ENCODE measurements at regions not wholly inside any gene's neighbourhood (a gene's known extent, or its start where the extent isn't known, plus 50 kb on each side); places are given as distances from the start of the nearest gene placed in this dataset.

DNA sequence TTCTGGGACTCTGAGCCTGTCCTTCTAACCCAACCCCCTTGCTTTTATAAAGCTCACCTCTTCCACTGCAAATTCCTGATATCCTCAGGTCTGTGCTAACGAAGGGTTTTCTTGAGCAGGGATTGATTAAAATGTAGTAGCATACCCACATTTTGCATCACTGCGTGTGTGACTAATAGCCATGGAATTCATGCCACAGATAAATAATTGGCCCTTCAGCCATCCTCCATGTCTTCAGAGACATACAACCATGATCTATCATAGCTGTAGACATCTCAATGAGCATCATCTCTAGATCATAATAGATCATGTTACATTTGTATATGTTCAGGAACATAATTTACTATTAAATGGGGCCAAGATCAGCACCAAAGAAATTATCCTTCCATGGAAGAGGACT lies 990.3 kb downstream of the KCNMA1 start:
- Mint-ChIP-seq H3K27ac (no peak overlapping the region), H3K27me3 (ENCODE audit: low read depth) (no peaks in the 10 kb centered on the region), H3K4me1 (ENCODE audit: low read depth) (no peaks in the 10 kb centered on the region), H3K36me3 (ENCODE audit: low read depth) (no peaks in the 10 kb centered on the region), H3K4me3 (no peak overlapping the region), H3K9me3 (ENCODE audit: insufficient read depth) (no peaks in the 10 kb centered on the region)
- CTCF ChIA-PET: no interaction called here
- ATAC-seq (no peak), DNase-seq (no peak)
- POLR2A ChIA-PET: no interaction called here

DNA sequence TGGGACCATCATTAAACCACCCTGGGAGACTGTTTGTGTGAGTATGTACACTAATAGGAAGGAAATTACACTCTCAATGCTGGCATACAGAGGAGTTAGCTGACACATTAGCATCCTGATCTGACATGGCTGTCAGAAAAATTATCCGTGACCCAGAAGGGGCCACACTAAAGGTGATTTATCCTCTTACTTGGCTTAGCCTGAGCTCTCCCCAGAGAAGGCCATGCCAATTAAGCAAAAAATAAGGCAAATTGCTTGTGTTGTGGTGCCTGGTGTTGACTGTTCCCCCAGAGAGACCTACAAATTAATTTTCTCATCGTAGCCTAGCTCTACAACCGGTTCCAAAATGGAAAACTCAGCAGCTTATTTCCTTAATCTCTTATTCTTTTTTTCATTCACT lies 992.3 kb downstream of the KCNMA1 start:
- Mint-ChIP-seq H3K27ac (no peak overlapping the region), H3K9me3 (ENCODE audit: insufficient read depth) (no peaks in the 10 kb centered on the region), H3K4me1 (ENCODE audit: low read depth) (no peaks in the 10 kb centered on the region), H3K4me3 (no peak overlapping the region), H3K36me3 (ENCODE audit: low read depth) (no peaks in the 10 kb centered on the region), H3K27me3 (ENCODE audit: low read depth) (no peaks in the 10 kb centered on the region)
- DNase-seq (no peak), ATAC-seq (no peak)
- CTCF ChIA-PET: no interaction called here
- POLR2A ChIA-PET: no interaction called here

DNA sequence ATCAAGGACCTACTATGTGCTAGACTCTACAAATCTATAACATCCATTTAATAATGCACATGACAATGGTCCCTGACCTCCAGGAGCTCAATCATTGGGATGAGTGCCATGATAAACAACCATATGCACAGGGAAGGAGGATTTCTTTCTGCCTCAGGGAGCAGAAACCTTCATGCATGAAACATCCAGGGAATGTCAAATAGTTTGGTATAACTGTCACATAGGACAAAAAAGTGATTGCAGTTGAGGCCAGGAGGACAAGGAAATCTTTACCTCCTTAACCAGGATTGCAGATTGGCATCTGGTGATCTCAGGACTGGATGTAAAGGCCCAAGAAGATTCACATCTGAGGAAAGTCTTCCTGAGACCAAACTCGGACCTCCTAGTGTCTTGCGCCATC lies 993.1 kb downstream of the KCNMA1 start:
- H3K9me3 Mint-ChIP-seq (ENCODE audit: insufficient read depth): no peaks in the 10 kb centered on the region
- ATAC-seq: no peak
- H3K27ac Mint-ChIP-seq: no peak overlapping the region
- DNase-seq: no peak
- no peak overlapping the region for H3K4me3 Mint-ChIP-seq
- no peaks in the 10 kb centered on the region for H3K36me3 Mint-ChIP-seq (ENCODE audit: low read depth)
- ChIA-PET POLR2A (no interaction called here), CTCF (no interaction called here)
- no peaks in the 10 kb centered on the region for H3K27me3 Mint-ChIP-seq (ENCODE audit: low read depth)
- no peaks in the 10 kb centered on the region for H3K4me1 Mint-ChIP-seq (ENCODE audit: low read depth)

DNA sequence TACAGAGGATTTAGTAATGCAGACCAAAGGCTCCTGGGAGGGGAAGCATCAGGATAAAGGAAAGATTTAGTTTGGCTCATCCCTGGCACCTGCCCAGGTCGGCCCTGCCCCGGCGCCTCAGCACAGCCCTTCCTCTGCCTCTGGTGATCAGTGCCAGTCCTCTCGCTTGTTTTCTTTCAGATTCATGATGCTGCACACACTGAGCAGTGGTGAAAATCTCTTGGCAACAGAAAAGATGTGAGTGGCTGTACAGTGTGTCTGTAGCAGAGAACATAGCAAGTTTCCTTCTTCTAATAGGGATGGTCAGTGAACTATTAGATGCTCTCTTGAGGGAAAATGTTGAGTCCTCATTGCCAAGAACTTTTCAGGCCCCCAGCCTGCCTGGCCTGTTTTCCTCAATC lies 994.1 kb downstream of the KCNMA1 start:
- H3K4me1 Mint-ChIP-seq (ENCODE audit: low read depth): no peaks in the 10 kb centered on the region
- H3K4me3 Mint-ChIP-seq: no peak overlapping the region
- H3K27me3 Mint-ChIP-seq (ENCODE audit: low read depth): no peaks in the 10 kb centered on the region
- ChIA-PET CTCF (no interaction called here), POLR2A (no interaction called here)
- no peak for DNase-seq
- no peaks in the 10 kb centered on the region for H3K36me3 Mint-ChIP-seq (ENCODE audit: low read depth)
- ATAC-seq: no peak
- H3K27ac Mint-ChIP-seq: no peak overlapping the region
- no peaks in the 10 kb centered on the region for H3K9me3 Mint-ChIP-seq (ENCODE audit: insufficient read depth)

DNA sequence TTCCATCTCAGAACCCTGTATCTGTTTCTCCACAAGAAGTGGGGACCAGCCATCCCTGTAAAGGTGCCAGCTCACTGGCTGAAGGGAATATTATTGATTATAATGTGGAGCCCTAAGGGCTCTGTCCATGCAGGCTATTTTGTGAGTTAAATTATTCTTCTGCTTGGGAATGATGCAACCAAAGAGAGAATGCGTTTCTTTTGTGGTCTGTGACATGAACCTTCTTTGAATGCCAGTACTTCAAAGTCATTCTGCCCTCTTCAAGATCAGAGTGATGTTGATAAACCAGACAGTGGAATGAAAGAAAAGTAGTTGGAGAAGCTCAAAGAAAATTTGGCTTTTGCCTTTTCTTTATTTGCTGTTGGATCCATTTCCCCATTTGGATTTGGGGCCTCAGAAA lies 995.2 kb downstream of the KCNMA1 start:
- Mint-ChIP-seq H3K27ac (no peak overlapping the region), H3K4me1 (ENCODE audit: low read depth) (no peaks in the 10 kb centered on the region), H3K4me3 (no peak overlapping the region), H3K27me3 (ENCODE audit: low read depth) (no peaks in the 10 kb centered on the region), H3K9me3 (ENCODE audit: insufficient read depth) (no peaks in the 10 kb centered on the region), H3K36me3 (ENCODE audit: low read depth) (no peaks in the 10 kb centered on the region)
- POLR2A ChIA-PET: no interaction called here
- no peak for DNase-seq
- ATAC-seq: no peak
- CTCF ChIA-PET: no interaction called here

DNA sequence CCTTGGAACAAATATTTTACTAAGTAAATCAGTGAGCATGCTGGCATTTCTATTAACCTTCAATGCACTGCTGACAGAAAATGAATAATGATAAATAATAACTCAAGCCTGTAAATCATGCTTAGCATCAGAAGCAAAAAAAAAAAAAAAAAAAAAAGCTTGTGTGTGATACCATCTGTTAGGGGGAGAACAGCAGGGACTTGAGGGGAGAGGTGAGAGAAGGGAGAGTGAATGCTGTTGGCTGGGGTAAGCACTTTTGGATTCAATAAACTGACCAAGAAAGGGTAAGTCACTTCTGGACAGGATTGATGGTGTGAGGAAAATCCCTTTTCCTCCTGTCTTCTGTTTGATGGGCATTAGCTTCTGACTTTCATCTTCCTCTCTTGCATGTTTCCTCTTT lies 996.4 kb downstream of the KCNMA1 start:
- Mint-ChIP-seq H3K27ac (no peak overlapping the region), H3K9me3 (ENCODE audit: insufficient read depth) (no peaks in the 10 kb centered on the region), H3K27me3 (ENCODE audit: low read depth) (no peaks in the 10 kb centered on the region), H3K36me3 (ENCODE audit: low read depth) (no peaks in the 10 kb centered on the region), H3K4me1 (ENCODE audit: low read depth) (no peaks in the 10 kb centered on the region), H3K4me3 (no peak overlapping the region)
- ATAC-seq (no peak), DNase-seq (no peak)
- POLR2A ChIA-PET: no interaction called here
- CTCF ChIA-PET: no interaction called here

DNA sequence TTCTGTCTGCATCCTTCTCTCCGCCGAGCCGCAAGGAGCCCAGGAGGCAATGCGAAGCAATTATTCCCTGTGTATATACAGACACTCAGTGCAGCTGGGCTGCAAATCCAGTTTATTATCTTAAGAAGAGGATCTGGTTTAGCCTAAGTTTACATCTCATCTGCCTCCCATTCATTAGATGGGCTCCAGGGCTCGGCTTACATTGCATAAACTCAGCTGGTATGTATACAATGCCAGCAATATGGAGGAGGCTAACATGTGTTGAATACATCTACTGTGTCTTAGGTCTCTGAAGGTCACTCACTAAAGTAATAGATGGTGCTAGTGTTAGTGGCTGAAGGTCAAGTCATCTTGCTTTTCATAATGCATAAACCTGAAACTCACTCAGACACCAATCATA lies 996.8 kb downstream of the KCNMA1 start:
- no peak for ATAC-seq
- ChIA-PET CTCF (no interaction called here), POLR2A (no interaction called here)
- no peak for DNase-seq
- Mint-ChIP-seq H3K4me3 (no peak overlapping the region), H3K27me3 (ENCODE audit: low read depth) (no peaks in the 10 kb centered on the region), H3K9me3 (ENCODE audit: insufficient read depth) (no peaks in the 10 kb centered on the region), H3K36me3 (ENCODE audit: low read depth) (no peaks in the 10 kb centered on the region), H3K27ac (no peak overlapping the region), H3K4me1 (ENCODE audit: low read depth) (no peaks in the 10 kb centered on the region)

DNA sequence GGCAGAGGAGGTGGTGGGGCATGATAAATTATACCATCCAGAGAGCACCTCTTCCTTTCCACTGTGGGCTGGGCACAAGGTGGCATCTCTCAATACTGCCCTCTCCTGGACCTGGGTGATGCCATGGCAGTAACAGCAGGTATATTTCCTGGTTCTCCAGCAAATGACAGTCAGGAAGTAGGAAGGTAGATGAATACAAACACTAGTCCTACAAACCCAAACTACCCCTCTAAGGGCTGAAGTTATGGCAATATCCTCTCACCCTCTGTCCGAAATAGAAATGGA lies 1004.9 kb downstream of the KCNMA1 start:
- no peak overlapping the region for H3K4me3 Mint-ChIP-seq
- H3K27me3 Mint-ChIP-seq (ENCODE audit: low read depth): no peaks in the 10 kb centered on the region
- H3K27ac Mint-ChIP-seq: no peak overlapping the region
- H3K36me3 Mint-ChIP-seq (ENCODE audit: low read depth): no peaks in the 10 kb centered on the region
- ChIA-PET CTCF (no interaction called here), POLR2A (no interaction called here)
- no peaks in the 10 kb centered on the region for H3K4me1 Mint-ChIP-seq (ENCODE audit: low read depth)
- ATAC-seq (no peak), DNase-seq (no peak)
- H3K9me3 Mint-ChIP-seq (ENCODE audit: insufficient read depth): no peaks in the 10 kb centered on the region

DNA sequence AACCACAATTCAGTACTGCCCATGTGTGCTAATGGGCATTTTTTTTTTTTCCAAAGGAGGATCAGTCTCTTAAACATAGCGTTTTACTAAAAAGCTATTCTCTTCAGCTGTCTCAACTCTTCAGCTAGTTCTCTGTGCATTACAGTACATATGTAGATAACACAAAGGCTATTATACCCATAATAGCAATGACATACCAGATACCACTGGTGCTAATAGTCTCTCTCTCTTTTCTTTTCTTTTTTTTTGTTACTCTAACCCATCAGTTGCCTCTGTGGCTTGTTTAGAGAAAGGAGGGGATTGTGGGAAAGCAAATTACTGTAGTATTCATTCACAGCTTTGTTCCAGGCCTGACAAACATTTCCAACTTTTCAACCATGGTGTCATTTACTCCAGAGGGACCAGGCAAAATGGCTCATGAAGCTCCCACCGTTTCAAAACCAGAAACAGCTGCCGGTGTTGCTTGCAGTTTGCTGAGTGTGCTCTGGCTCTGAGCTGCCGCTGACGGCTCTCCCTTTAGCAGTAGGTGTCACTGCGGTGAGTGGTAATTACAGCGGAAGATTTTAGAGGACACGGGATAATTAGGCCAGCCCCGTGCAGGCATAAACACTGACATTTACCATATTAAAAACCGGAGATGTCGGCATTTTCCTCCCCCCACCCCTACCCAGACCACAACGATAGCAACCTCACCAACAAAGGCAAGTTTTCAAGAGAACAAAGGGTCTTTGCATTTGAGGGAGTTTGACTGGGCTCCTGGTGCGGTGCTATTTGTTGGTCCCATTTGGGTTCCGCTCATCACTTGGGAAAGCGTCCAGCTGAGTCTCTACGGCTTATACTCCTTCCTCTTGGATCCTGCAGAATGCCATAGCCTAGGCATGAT lies 1005.5 kb downstream of the KCNMA1 start:
- CTCF ChIA-PET: no interaction called here
- H3K27ac Mint-ChIP-seq: no peak overlapping the region
- POLR2A ChIA-PET: no interaction called here
- H3K36me3 Mint-ChIP-seq (ENCODE audit: low read depth): no peaks in the 10 kb centered on the region
- H3K9me3 Mint-ChIP-seq (ENCODE audit: insufficient read depth): no peaks in the 10 kb centered on the region
- no peak for ATAC-seq
- no peak for DNase-seq
- no peaks in the 10 kb centered on the region for H3K4me1 Mint-ChIP-seq (ENCODE audit: low read depth)
- H3K27me3 Mint-ChIP-seq (ENCODE audit: low read depth): no peaks in the 10 kb centered on the region
- no peak overlapping the region for H3K4me3 Mint-ChIP-seq

DNA sequence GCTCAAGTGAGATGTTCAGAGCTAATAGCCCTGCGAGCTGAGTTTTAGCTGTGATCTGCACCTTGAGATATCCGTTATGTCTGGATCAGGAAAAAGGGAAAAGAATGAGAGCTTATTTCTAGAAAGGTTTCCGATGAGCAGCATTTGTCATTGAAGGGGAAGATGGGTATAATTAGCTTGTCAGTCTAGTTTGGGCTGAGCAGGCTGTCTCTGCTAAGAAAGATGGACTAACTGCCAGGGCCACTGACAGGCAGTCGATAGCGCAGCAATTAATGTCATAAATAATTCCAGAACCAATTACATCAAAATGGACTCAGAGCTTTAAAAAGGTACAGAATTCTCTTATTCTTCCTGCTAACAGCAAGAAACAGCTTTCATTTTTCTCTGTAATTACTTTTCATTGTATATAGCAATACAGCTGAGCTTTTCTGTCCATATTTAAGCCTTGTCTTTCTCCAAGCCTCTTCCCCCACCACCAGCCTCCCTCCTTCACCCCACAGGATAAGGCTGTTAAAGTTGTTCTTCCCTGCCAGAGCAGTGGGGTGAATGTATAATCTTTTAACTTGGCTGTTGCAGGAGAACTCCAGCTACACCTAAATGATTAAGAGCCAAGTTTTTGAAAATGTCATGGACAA lies 1006.5 kb downstream of the KCNMA1 start:
- Mint-ChIP-seq H3K9me3 (ENCODE audit: insufficient read depth) (no peaks in the 10 kb centered on the region), H3K27ac (no peak overlapping the region), H3K36me3 (ENCODE audit: low read depth) (no peaks in the 10 kb centered on the region), H3K27me3 (ENCODE audit: low read depth) (no peaks in the 10 kb centered on the region), H3K4me3 (no peak overlapping the region), H3K4me1 (ENCODE audit: low read depth) (no peaks in the 10 kb centered on the region)
- ChIA-PET CTCF (no interaction called here), POLR2A (no interaction called here)
- no peak for ATAC-seq
- DNase-seq: no peak

DNA sequence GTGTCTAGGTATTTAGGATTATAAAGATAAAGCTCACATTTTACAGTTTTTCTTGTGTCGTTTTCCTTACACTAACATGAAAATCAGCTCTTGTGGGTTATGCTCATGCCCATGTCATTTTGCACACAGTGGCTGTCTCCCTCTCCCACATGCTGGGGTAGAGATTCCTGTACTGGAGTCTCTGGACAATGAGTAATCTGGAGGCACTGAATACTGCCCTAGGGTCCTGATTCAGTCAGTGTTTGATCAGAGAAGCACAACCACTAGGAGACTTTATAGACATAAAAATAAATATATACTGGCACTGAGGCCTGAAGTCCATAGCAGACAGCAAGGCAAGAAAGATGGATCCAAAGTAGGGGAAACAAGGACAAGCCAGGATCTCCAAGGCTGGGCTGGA lies 1008.8 kb downstream of the KCNMA1 start:
- CTCF ChIA-PET: interaction anchor here (0.7 kb wide), 1 partner anchor 412 kb away, joined by 3 read pairs; no protein-coding TSS in a partner anchor
- no peaks in the 10 kb centered on the region for H3K4me1 Mint-ChIP-seq (ENCODE audit: low read depth)
- no peaks in the 10 kb centered on the region for H3K9me3 Mint-ChIP-seq (ENCODE audit: insufficient read depth)
- POLR2A ChIA-PET: no interaction called here
- no peaks in the 10 kb centered on the region for H3K36me3 Mint-ChIP-seq (ENCODE audit: low read depth)
- H3K27me3 Mint-ChIP-seq (ENCODE audit: low read depth): no peaks in the 10 kb centered on the region
- ATAC-seq (no peak), DNase-seq (no peak)
- no peak overlapping the region for H3K27ac Mint-ChIP-seq
- no peak overlapping the region for H3K4me3 Mint-ChIP-seq

DNA sequence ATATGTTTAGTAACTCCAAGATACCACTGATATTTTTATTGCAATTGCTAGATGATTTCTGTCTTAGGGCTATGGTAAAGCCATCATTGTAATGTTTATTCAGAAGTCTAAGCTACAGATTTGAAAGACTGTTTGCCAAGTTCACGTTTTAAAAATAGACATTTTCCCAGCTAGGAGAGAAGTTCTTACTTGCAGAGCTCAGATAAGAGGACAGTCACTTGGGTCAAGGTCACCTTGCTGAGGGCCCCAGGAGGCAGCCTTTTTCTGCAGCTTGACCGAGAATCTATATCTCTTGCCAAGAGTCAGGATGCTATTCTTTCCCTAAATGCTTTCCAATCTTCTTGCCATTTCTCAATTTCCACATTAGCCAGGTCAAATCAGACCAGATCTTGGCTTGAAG lies 1011.2 kb downstream of the KCNMA1 start:
- no peak for DNase-seq
- Mint-ChIP-seq H3K27me3 (ENCODE audit: low read depth) (no peaks in the 10 kb centered on the region), H3K4me1 (ENCODE audit: low read depth) (no peaks in the 10 kb centered on the region), H3K4me3 (no peak overlapping the region), H3K36me3 (ENCODE audit: low read depth) (no peaks in the 10 kb centered on the region), H3K9me3 (ENCODE audit: insufficient read depth) (no peaks in the 10 kb centered on the region), H3K27ac (no peak overlapping the region)
- ChIA-PET POLR2A (no interaction called here), CTCF (no interaction called here)
- no peak for ATAC-seq

DNA sequence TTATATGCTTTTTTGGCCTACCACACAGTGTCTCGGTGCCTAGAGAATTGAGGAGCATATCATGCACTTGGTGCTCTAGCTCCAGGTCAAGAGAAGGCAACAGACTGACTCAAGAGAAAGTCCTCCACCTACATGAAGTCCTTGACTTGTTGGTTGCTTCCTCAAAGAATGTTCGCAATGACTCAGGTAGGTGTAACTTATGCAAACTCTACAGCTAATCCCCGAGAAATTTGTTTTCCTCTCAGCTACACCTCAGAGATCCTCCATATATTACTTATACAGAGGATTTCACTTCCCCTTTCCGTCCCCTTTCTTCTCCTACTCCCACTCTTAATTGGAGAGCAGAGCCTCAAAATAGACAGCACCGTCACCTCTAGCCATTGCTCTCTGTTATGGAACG lies 1013.1 kb downstream of the KCNMA1 start:
- CTCF ChIA-PET: no interaction called here

More for the DNA sequence above, 1013.1 kb downstream of the KCNMA1 start:
- Mint-ChIP-seq H3K27me3 (ENCODE audit: low read depth) (no peaks in the 10 kb centered on the region), H3K4me1 (ENCODE audit: low read depth) (no peaks in the 10 kb centered on the region), H3K27ac (no peak overlapping the region), H3K9me3 (ENCODE audit: insufficient read depth) (no peaks in the 10 kb centered on the region), H3K36me3 (ENCODE audit: low read depth) (no peaks in the 10 kb centered on the region), H3K4me3 (no peak overlapping the region)
- no peak for ATAC-seq
- POLR2A ChIA-PET: no interaction called here
- DNase-seq: no peak
